HG02973 (cell line): ENCODE measurements at regions not wholly inside any gene's neighbourhood (a gene's known extent, or its start where the extent isn't known, plus 50 kb on each side); places are given as distances from the start of the nearest gene placed in this dataset.

ENCODE experiments used
- ATAC-seq: cut with Tn5 transposase; IDR thresholded peaks from one replicate; pipeline ENCODE4 v1.9.1; 2021; ENCODE audit warnings: moderate library complexity; ENCODE audit not compliant: unreplicated experiment

DNA sequence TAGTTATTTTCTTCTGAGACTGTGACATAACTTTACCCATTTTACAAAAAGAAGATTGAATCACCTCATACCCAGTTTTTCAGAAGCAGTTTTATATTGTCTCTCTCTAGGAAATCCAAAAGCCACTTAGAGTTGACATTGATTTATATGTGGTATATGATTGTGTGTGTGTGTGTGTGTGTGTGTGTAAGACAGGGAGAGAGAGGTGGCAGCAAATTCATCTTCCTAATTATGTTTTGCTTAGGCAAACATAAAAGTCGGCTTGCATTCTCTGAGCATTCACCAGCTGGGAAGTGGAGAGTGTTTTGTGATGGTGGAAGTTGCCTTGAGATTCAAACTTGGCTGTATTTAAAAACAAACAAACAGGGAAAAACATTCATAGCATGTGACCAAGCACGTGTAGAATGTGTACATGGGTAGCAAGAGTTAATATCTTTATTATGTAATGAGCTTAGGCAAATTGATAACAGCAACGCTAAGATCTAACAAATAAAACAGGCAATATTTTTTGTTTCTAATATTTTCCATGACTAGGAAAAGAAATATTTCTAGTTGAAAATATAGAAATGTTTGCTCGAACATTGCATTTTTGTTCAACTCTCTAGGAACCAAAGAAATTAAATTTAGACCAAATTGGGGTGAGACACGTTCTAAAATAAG, 64.4 kb upstream of the IGF1R start:
- no peak for ATAC-seq

DNA sequence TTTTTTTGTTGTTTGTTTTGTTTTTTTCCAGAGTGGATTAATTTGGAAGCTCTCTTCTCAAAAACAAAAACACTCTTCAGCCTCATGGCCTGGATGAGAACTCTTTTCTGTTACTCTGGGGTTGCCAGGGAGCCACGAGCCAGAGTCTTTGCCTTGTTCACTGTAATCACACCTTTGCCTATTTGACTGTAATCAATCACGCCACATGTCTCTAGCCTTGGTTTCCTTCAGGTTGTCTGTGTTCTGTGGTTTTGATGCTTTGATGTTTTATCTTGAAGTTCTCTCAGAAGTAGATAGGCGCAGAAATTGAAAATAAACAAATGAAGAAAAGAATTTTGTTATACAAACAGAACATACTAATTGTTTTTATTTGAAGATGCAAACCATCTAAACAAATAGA, 62.3 kb upstream of the IGF1R start:
- no peak for ATAC-seq

DNA sequence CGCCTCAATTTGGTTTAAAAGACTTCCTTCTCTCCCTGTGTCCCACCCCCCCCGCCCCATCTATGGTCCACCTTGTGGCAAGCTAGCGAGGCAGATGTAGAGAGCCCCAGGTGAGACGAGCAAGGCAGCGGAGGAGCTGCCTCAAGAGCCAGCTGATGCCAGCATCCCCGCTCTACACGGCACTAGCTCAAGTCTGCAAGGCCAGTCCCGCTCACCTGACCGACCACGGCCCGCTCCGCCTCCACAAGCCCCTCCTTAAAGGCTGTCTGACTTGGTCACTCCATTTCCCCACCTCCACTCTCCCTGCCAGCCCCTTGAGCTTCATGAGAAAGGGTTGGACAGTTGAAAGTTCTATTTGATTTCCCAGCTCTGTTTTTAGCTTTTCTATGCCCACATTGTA, 56.2 kb upstream of the IGF1R start:
- ATAC-seq, result no peak

DNA sequence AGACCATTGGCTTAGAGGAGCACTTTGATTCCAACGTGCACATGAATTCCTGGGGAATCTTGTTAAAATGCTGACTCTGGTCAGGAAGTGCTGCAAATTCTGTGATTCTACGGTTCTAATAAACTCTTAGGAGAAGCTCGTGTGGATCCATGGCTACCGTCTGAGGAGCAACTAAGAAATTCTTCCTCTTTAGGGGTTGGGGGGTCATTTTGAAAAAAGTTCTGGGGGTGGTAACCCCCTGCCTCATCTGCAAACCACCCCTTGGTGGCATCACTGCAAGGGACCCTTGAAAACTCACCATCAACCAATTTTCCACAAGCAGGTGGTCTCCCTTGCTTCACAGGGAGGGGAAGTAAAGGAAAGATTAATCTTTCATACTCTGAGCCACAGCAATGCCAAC, 52.2 kb upstream of the IGF1R start:
- ATAC-seq, result no peak

DNA sequence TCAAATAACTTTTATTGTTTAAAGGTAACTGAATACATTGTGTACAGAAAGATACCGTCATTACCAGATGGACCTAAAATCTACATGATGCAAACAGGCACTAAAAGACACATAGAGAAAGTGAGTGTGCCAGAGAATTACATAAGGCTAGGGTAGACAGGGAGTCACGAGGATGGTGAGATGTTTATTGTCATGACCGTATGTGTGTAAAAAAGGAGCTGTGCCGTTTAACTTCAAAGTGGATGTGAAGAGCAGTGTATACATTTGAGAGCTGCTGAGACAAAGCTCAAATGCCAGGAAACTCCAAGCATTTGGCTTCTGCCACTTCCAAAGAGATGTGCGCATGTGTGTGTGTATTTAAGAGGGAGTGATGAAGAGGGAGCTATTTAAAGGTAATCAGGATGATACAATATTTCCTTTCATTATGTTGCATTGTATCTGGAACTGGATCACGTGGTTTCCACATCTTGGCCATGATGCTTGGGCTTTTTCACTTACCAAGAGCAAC, 51.4 kb upstream of the IGF1R start:
- ATAC-seq, result no peak

DNA sequence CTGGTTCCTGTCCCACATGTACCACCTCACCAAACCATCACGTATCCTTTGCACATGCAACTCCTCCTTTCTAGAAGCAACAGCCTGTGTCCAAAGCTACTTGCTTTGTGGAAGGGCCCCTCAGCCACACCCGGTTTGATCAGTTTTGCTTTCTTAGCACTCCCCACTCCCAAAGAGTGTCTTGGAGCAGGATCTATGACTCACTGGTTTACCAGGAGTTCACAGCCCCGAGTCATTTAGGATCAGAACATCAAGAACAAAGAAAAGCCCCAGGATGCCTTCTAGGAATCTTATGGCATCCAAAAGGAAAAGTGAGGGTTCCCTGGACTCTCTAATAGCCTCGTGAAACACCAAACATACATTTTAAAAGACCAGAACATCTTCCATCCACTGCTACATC, 50.7 kb upstream of the IGF1R start:
- no peak for ATAC-seq
